ENCODE measurements at regions not wholly inside any gene's neighbourhood (a gene's known extent, or its start where the extent isn't known, plus 50 kb on each side); places are given as distances from the start of the nearest gene placed in this dataset.

GRCh38 chr15:97861529-97862260 is 98.8 kb upstream of the ARRDC4 start:
- DNase-seq: no peak

- no peak for DNase-seq
Measured at GRCh38 chr15:97866959-97867358, 93.5 kb upstream of the ARRDC4 start.

- DNase-seq: no peak
Measured at GRCh38 chr15:97867870-97868269, 92.6 kb upstream of the ARRDC4 start.

- DNase-seq: no peak
Measured at GRCh38 chr15:97868981-97869380, 91.5 kb upstream of the ARRDC4 start.

- no peak for DNase-seq
Measured at GRCh38 chr15:97870771-97871170, 89.7 kb upstream of the ARRDC4 start.

GRCh38 chr15:97874139-97874538 is 86.4 kb upstream of the ARRDC4 start:
- DNase-seq: no peak

- no peak for DNase-seq
Measured at GRCh38 chr15:97875025-97875512, 85.4 kb upstream of the ARRDC4 start.

- peak; percentile 3 for DNase-seq
Measured at GRCh38 chr15:97875513-97876280, 84.8 kb upstream of the ARRDC4 start.

GRCh38 chr15:97876281-97876675 is 84.2 kb upstream of the ARRDC4 start:
- DNase-seq: no peak

- DNase-seq: no peak
Measured at GRCh38 chr15:97881346-97881965, 79.0 kb upstream of the ARRDC4 start.

GRCh38 chr15:97884513-97885131 is 75.9 kb upstream of the ARRDC4 start:
- DNase-seq: no peak

GRCh38 chr15:97890307-97890706 is 70.2 kb upstream of the ARRDC4 start:
- DNase-seq: no peak

GRCh38 chr15:97892167-97892938 is 68.2 kb upstream of the ARRDC4 start:
- DNase-seq: no peak

- DNase-seq: no peak
Measured at GRCh38 chr15:97893967-97894366, 66.5 kb upstream of the ARRDC4 start.

GRCh38 chr15:97899981-97900380 is 60.5 kb upstream of the ARRDC4 start:
- DNase-seq: no peak

- no peak for DNase-seq
Measured at GRCh38 chr15:97902140-97902780, 58.2 kb upstream of the ARRDC4 start.

GRCh38 chr15:97903560-97903959 is 56.9 kb upstream of the ARRDC4 start:
- no peak for DNase-seq

- DNase-seq: peak; percentile 15
Measured at GRCh38 chr15:97903971-97904572, 56.4 kb upstream of the ARRDC4 start.

GRCh38 chr15:97909291-97909891 is 51.1 kb upstream of the ARRDC4 start:
- DNase-seq: peak; percentile 58

All from activated CD4-positive, alpha-beta T cell treated with anti-CD3 and anti-CD28 coated beads, Interleukin-10, Interleukin-2, amounts not matched to agents 100 ng/mL and 50 ng/mL, durations not matched to agents 16 hours and 8 hours (primary cell).